ENCODE measurements at regions not wholly inside any gene's neighbourhood (a gene's known extent, or its start where the extent isn't known, plus 50 kb on each side); places are given as distances from the start of the nearest gene placed in this dataset.
"Not testable (repeated sequence)": the region's sequence is repeated elsewhere in the genome, so short reads cannot be mapped to it uniquely, and the experiment has no call there.

- no peak for DNase-seq
Observed at GRCh38 chr12:112711507-112711906, 80.0 kb upstream of the RPH3A start.

- DNase-seq, result not testable (repeated sequence)
Observed at GRCh38 chr12:112712751-112713150, 78.8 kb upstream of the RPH3A start.

GRCh38 chr12:112713471-112713870, 78.1 kb upstream of the RPH3A start:
- DNase-seq, result no peak

- DNase-seq, result no peak
Observed at GRCh38 chr12:112714166-112714710, 77.3 kb upstream of the RPH3A start.

- DNase-seq, result peak; percentile 10
Observed at GRCh38 chr12:112716099-112717093, 75.2 kb upstream of the RPH3A start.

- no peak for DNase-seq
Observed at GRCh38 chr12:112728864-112729263, 62.7 kb upstream of the RPH3A start.

- DNase-seq, result no peak
Observed at GRCh38 chr12:112734859-112735695, 56.5 kb upstream of the RPH3A start.

GRCh38 chr12:112738531-112738930, 53.0 kb upstream of the RPH3A start:
- no peak for DNase-seq

GRCh38 chr12:112740387-112740934, 51.1 kb upstream of the RPH3A start:
- no peak for DNase-seq

- DNase-seq, result no peak
Observed at GRCh38 chr12:112741106-112741505, 50.4 kb upstream of the RPH3A start.
